ENCODE measurements at regions not wholly inside any gene's neighbourhood (a gene's known extent, or its start where the extent isn't known, plus 50 kb on each side); places are given as distances from the start of the nearest gene placed in this dataset.
"Not testable (repeated sequence)": the region's sequence is repeated elsewhere in the genome, so short reads cannot be mapped to it uniquely, and the experiment has no call there.

- in situ Hi-C loops (cut with HindIII; ENCODE audit: low sequenced_read_pairs), result no loop called here
- H3K4me3 ChIP-seq (ENCODE audit: low read depth, low read length), result no peak overlapping the region
- no peak for DNase-seq (ENCODE audit: low read depth)
- no peak for TF ChIP-seq CTCF (IDR thresholded peaks at IDR 0.05; ENCODE audit: low read depth, low read length, missing control alignments)
Observed at GRCh38 chr5:125061726-125062125, 315.3 kb upstream of the ZNF608 start.

GRCh38 chr5:125064621-125065438, 318.4 kb upstream of the ZNF608 start:
- H3K4me3 ChIP-seq (ENCODE audit: low read depth, low read length), result no peak overlapping the region
- no peak for TF ChIP-seq CTCF (IDR thresholded peaks at IDR 0.05; ENCODE audit: low read depth, low read length, missing control alignments)

GRCh38 chr5:125065741-125066140, 319.3 kb upstream of the ZNF608 start:
- TF ChIP-seq CTCF (IDR thresholded peaks at IDR 0.05; ENCODE audit: low read depth, low read length, missing control alignments), result no peak
- DNase-seq (ENCODE audit: low read depth), result no peak
- no peak overlapping the region for H3K4me3 ChIP-seq (ENCODE audit: low read depth, low read length)
- in situ Hi-C loops (cut with HindIII; ENCODE audit: low sequenced_read_pairs), result no loop called here

More at GRCh38 chr5:125064621-125065438, 318.4 kb upstream of the ZNF608 start:
- in situ Hi-C loops (cut with HindIII; ENCODE audit: low sequenced_read_pairs), result no loop called here
- no peak for DNase-seq (ENCODE audit: low read depth)

GRCh38 chr5:125070961-125071360, 324.5 kb upstream of the ZNF608 start:
- TF ChIP-seq CTCF (IDR thresholded peaks at IDR 0.05; ENCODE audit: low read depth, low read length, missing control alignments), result no peak
- in situ Hi-C loops (cut with HindIII; ENCODE audit: low sequenced_read_pairs), result no loop called here
- no peak overlapping the region for H3K4me3 ChIP-seq (ENCODE audit: low read depth, low read length)
- DNase-seq (ENCODE audit: low read depth), result no peak

- in situ Hi-C loops (cut with HindIII; ENCODE audit: low sequenced_read_pairs), result no loop called here
- no peak for TF ChIP-seq CTCF (IDR thresholded peaks at IDR 0.05; ENCODE audit: low read depth, low read length, missing control alignments)
- no peak for DNase-seq (ENCODE audit: low read depth)
- H3K4me3 ChIP-seq (ENCODE audit: low read depth, low read length), result no peak overlapping the region
Observed at GRCh38 chr5:125073090-125073489, 326.7 kb upstream of the ZNF608 start.

- no peak for TF ChIP-seq CTCF (IDR thresholded peaks at IDR 0.05; ENCODE audit: low read depth, low read length, missing control alignments)
- in situ Hi-C loops (cut with HindIII; ENCODE audit: low sequenced_read_pairs), result no loop called here
- no peak for DNase-seq (ENCODE audit: low read depth)
- H3K4me3 ChIP-seq (ENCODE audit: low read depth, low read length), result no peak overlapping the region
Observed at GRCh38 chr5:125075567-125075966, 329.1 kb upstream of the ZNF608 start.

GRCh38 chr5:125079028-125079427, 332.6 kb upstream of the ZNF608 start:
- DNase-seq (ENCODE audit: low read depth); in situ Hi-C loops (cut with HindIII; ENCODE audit: low sequenced_read_pairs); H3K4me3 ChIP-seq (ENCODE audit: low read depth, low read length): not testable (repeated sequence)
